Osteoblast (primary cell): ENCODE measurements at regions not wholly inside any gene's neighbourhood (a gene's known extent, or its start where the extent isn't known, plus 50 kb on each side); places are given as distances from the start of the nearest gene placed in this dataset.

Experiments
- DNase-seq: peaks from one replicate; pipeline ENCODE4 v3.0.0; 2011; ENCODE audit warnings: low spot score, mixed read lengths; ENCODE audit not compliant: insufficient read length; ENCODE audit errors: missing footprints
- H2AFZ ChIP-seq: 2 replicates; pipeline ENCODE4 v1.6.0; 2011; ENCODE audit warnings: mild to moderate bottlenecking, low read length
- H3K27ac ChIP-seq: 2 replicates; pipeline ENCODE4 v1.5.1; 2011; ENCODE audit warnings: mild to moderate bottlenecking, low read depth, low read length, moderate library complexity
- H3K27me3 ChIP-seq: 2 replicates; pipeline ENCODE4 v1.6.0; 2012; ENCODE audit warnings: mild to moderate bottlenecking, control low read depth, inconsistent platforms, low read length, moderate library complexity; ENCODE audit not compliant: insufficient read depth
- H3K36me3 ChIP-seq: 2 replicates; pipeline ENCODE4 v1.5.1; 2011; ENCODE audit warnings: mild to moderate bottlenecking, low read length, control low read depth, moderate library complexity; ENCODE audit not compliant: insufficient read depth
- H3K4me1 ChIP-seq: 2 replicates; pipeline ENCODE4 v1.5.1; 2011; ENCODE audit warnings: mild to moderate bottlenecking, low read length, control low read depth, moderate library complexity; ENCODE audit not compliant: insufficient read depth
- H3K4me2 ChIP-seq: 2 replicates; pipeline ENCODE4 v1.6.0; 2011; ENCODE audit warnings: mild to moderate bottlenecking, low read length; ENCODE audit not compliant: insufficient read depth
- H3K4me3 ChIP-seq: fragments of 200-600 bp; sonication (generic); 3 replicates; pipeline ENCODE4 v1.5.1; 2012; ENCODE audit warnings: mild to moderate bottlenecking, low read length, inconsistent platforms; ENCODE audit not compliant: insufficient read depth
- H3K79me2 ChIP-seq: 2 replicates; pipeline ENCODE4 v1.6.0; 2012; ENCODE audit warnings: mild to moderate bottlenecking, low read length, control low read depth, inconsistent platforms; ENCODE audit not compliant: insufficient read depth
- H3K9me3 ChIP-seq: 2 replicates; pipeline ENCODE4 v1.5.1; 2011; ENCODE audit warnings: low read depth, low read length, control low read depth
- H4K20me1 ChIP-seq: 2 replicates; pipeline ENCODE4 v1.6.0; 2012; ENCODE audit warnings: mild to moderate bottlenecking, low read length, control low read depth; ENCODE audit not compliant: insufficient read depth
- CTCF ChIP-seq: IDR thresholded peaks from 2 replicates; pipeline ENCODE4 v1.5.1; 2011; ENCODE audit warnings: mild to moderate bottlenecking, low read depth, low read length, moderate library complexity; ENCODE audit errors: extremely low read depth

- no peaks in the 10 kb centered on the region for H3K27me3 ChIP-seq
- H3K4me3 ChIP-seq, result no peak overlapping the region
- no peaks in the 10 kb centered on the region for H3K79me2 ChIP-seq
- H3K9me3 ChIP-seq, result no peaks in the 10 kb centered on the region
- H2AFZ ChIP-seq, result no peak overlapping the region
- DNase-seq, result no peak
- no peaks in the 10 kb centered on the region for H4K20me1 ChIP-seq
- H3K4me2 ChIP-seq, result no peak overlapping the region
- no peaks in the 10 kb centered on the region for H3K4me1 ChIP-seq
- TF ChIP-seq CTCF, result no peak
- H3K36me3 ChIP-seq, result no peaks in the 10 kb centered on the region
- no peak overlapping the region for H3K27ac ChIP-seq
Measured at GRCh38 chr12:17456486-17456885, 633.5 kb downstream of the RERGL start.

GRCh38 chr12:17438141-17438540, 651.9 kb downstream of the RERGL start:
- Histone ChIP-seq H3K27me3 (no peaks in the 10 kb centered on the region), H4K20me1 (no peaks in the 10 kb centered on the region), H2AFZ (no peak overlapping the region), H3K27ac (no peak overlapping the region), H3K4me2 (no peak overlapping the region), H3K36me3 (no peaks in the 10 kb centered on the region), H3K4me3 (no peak overlapping the region), H3K4me1 (no peaks in the 10 kb centered on the region), H3K9me3 (no peaks in the 10 kb centered on the region), H3K79me2 (no peaks in the 10 kb centered on the region)
- DNase-seq, result no peak
- TF ChIP-seq CTCF, result no peak

- Histone ChIP-seq H3K4me1 (no peaks in the 10 kb centered on the region), H3K27me3 (no peaks in the 10 kb centered on the region), H2AFZ (no peak overlapping the region), H3K4me2 (no peak overlapping the region), H4K20me1 (no peaks in the 10 kb centered on the region), H3K4me3 (no peak overlapping the region), H3K79me2 (no peaks in the 10 kb centered on the region), H3K27ac (no peak overlapping the region), H3K9me3 (no peaks in the 10 kb centered on the region), H3K36me3 (no peaks in the 10 kb centered on the region)
- TF ChIP-seq CTCF, result no peak
- no peak for DNase-seq
Measured at GRCh38 chr12:17416748-17417147, 673.2 kb downstream of the RERGL start.

- Histone ChIP-seq H3K4me2 (no peak overlapping the region), H3K4me1 (no peaks in the 10 kb centered on the region), H3K36me3 (no peaks in the 10 kb centered on the region), H3K27ac (no peak overlapping the region), H3K79me2 (no peaks in the 10 kb centered on the region), H3K9me3 (peaks cover 6% of the 10 kb centered on the region), H2AFZ (no peak overlapping the region), H4K20me1 (no peaks in the 10 kb centered on the region), H3K4me3 (no peak overlapping the region), H3K27me3 (no peaks in the 10 kb centered on the region)
- no peak for DNase-seq
- TF ChIP-seq CTCF, result no peak
Measured at GRCh38 chr12:17414596-17414995, 675.4 kb downstream of the RERGL start.
